Left ventricle myocardium superior (tissue), 1 donor: ENCODE measurements at regions not wholly inside any gene's neighbourhood (a gene's known extent, or its start where the extent isn't known, plus 50 kb on each side); places are given as distances from the start of the nearest gene placed in this dataset.
"Not testable (repeated sequence)": the region's sequence is repeated elsewhere in the genome, so short reads cannot be mapped to it uniquely, and the experiment has no call there.

Experiments
- ATAC-seq: fragments of 200-7000 bp; cut with Tn5 transposase; one replicate; pipeline ENCODE4 v1.9.1; 2020; ENCODE audit warnings: mild to moderate bottlenecking, moderate library complexity
- DNase-seq: peaks from one replicate; pipeline ENCODE4 v3.0.0-alpha.2; 2020
- intact Hi-C: fragments of 100-400 bp; cut with micrococcal nuclease; formaldehyde crosslinking; loops from one replicate; pipeline ENCODE4 v1.11.0; 2022
- donor health status: DM: no; HTN: yes; CAD: no; lungs with severe emphysema.

- intact Hi-C loops: no loop called here
- no peak for ATAC-seq
These were observed 452.8 kb downstream of the NFIB start for GRCh38 chr9:13860946-13861640.

GRCh38 chr9:13860019-13860418 is 453.9 kb downstream of the NFIB start:
- DNase-seq: no peak
- intact Hi-C loops: no loop called here
- ATAC-seq: peak; percentile 79

More at GRCh38 chr9:13860946-13861640, 452.8 kb downstream of the NFIB start:
- no peak for DNase-seq

GRCh38 chr9:13857521-13857920 is 456.4 kb downstream of the NFIB start:
- DNase-seq: no peak
- intact Hi-C loops: no loop called here
- no peak for ATAC-seq

- intact Hi-C loops: no loop called here
- ATAC-seq (peak; percentile 54), DNase-seq (no peak)
These were observed 466.7 kb downstream of the NFIB start for GRCh38 chr9:13847270-13847669.

GRCh38 chr9:13845460-13845859 is 468.5 kb downstream of the NFIB start:
- intact Hi-C loops: no loop called here
- DNase-seq (no peak), ATAC-seq (no peak)

- intact Hi-C loops: no loop called here
- DNase-seq (peak; percentile 49), ATAC-seq (peak; percentile 98)
These were observed 472.0 kb downstream of the NFIB start for GRCh38 chr9:13841746-13842462.

GRCh38 chr9:13832446-13832845 is 481.5 kb downstream of the NFIB start:
- ATAC-seq: no peak
- intact Hi-C loops: no loop called here

GRCh38 chr9:13823026-13823425 is 490.9 kb downstream of the NFIB start:
- ATAC-seq (no peak), DNase-seq (no peak)
- intact Hi-C loops: no loop called here

More at GRCh38 chr9:13832446-13832845, 481.5 kb downstream of the NFIB start:
- no peak for DNase-seq

GRCh38 chr9:13817754-13818278 is 496.1 kb downstream of the NFIB start:
- DNase-seq: no peak
- intact Hi-C loops: no loop called here
- no peak for ATAC-seq

- intact Hi-C loops: no loop called here
- ATAC-seq: no peak
- DNase-seq: no peak
These were observed 497.1 kb downstream of the NFIB start for GRCh38 chr9:13816837-13817236.

GRCh38 chr9:13814647-13815400 is 499.1 kb downstream of the NFIB start:
- ATAC-seq (no peak), DNase-seq (no peak)
- intact Hi-C loops: no loop called here

- ATAC-seq: no peak
- DNase-seq: no peak
- intact Hi-C loops: no loop called here
These were observed 502.1 kb downstream of the NFIB start for GRCh38 chr9:13811876-13812275.

- peak; percentile 20 for DNase-seq
- ATAC-seq: no peak
- intact Hi-C loops: no loop called here
These were observed 503.4 kb downstream of the NFIB start for GRCh38 chr9:13810510-13810909.

- intact Hi-C loops: no loop called here
- ATAC-seq: no peak
- no peak for DNase-seq
These were observed 504.5 kb downstream of the NFIB start for GRCh38 chr9:13809401-13809800.

GRCh38 chr9:13807118-13807517 is 506.8 kb downstream of the NFIB start:
- ATAC-seq: no peak
- intact Hi-C loops: no loop called here
- DNase-seq: no peak

GRCh38 chr9:13806714-13807113 is 507.2 kb downstream of the NFIB start:
- no peak for ATAC-seq
- intact Hi-C loops: no loop called here
- no peak for DNase-seq

- intact Hi-C loops: no loop called here
- DNase-seq (no peak), ATAC-seq (no peak)
These were observed 508.4 kb downstream of the NFIB start for GRCh38 chr9:13805546-13805945.

- intact Hi-C loops: no loop called here
- DNase-seq (no peak), ATAC-seq (no peak)
These were observed 509.4 kb downstream of the NFIB start for GRCh38 chr9:13804532-13804931.

GRCh38 chr9:13800776-13801175 is 513.2 kb downstream of the NFIB start:
- intact Hi-C loops: no loop called here
- ATAC-seq (no peak), DNase-seq (no peak)

GRCh38 chr9:13797701-13798100 is 516.2 kb downstream of the NFIB start:
- ATAC-seq, intact Hi-C loops, DNase-seq: not testable (repeated sequence)
